IMR-90 (cell line): ENCODE measurements at regions not wholly inside any gene's neighbourhood (a gene's known extent, or its start where the extent isn't known, plus 50 kb on each side); places are given as distances from the start of the nearest gene placed in this dataset.

ENCODE experiments used
- ATAC-seq: fragments of 200-7000 bp; cut with Tn5 transposase; 2 replicates; pipeline ENCODE4 v1.9.1; 2020; ENCODE audit warnings: low read depth, mild to moderate bottlenecking, moderate library complexity
- BruUV-seq: library from RNA; stranded (reverse); fragments of 400-500 nt; replicated peaks from 2 replicates; lab custom pipeline; 2021; lab: Mats Ljungman, UMichigan
- CTCF ChIA-PET: fragments of 300-600 bp; formaldehyde crosslinking; extraction: SDS; loops from one replicate; lab custom pipeline; 2021; ENCODE audit warnings: antibody characterized with exemption; lab: Yijun Ruan, JAX
- POLR2A ChIA-PET: fragments of 300-600 bp; sonication (Branson Sonifier 250); formaldehyde crosslinking; loops from one replicate; lab custom pipeline; 2022; ENCODE audit warnings: antibody characterized with exemption; ENCODE audit not compliant: unreplicated experiment; lab: Charles Lee
- DNase-seq: peaks from one replicate; pipeline ENCODE4 v3.0.0; 2013
- H2AFZ ChIP-seq: replicated peaks from 2 replicates; pipeline ENCODE3; 2013; ENCODE audit warnings: low read length, mild to moderate bottlenecking; ENCODE audit not compliant: poor library complexity
- H2AK5ac ChIP-seq: 2 replicates; pipeline ENCODE4 v1.6.1; 2013; ENCODE audit warnings: low read depth, low read length, inconsistent platforms
- H2AK9ac ChIP-seq: replicated peaks from 2 replicates; pipeline ENCODE3; 2013; ENCODE audit warnings: mild to moderate bottlenecking, low read depth, low read length, moderate library complexity; ENCODE audit not compliant: poor library complexity
- H2BK120ac ChIP-seq: 2 replicates; pipeline ENCODE4 v1.6.1; 2013; ENCODE audit warnings: low read depth, low read length, inconsistent platforms
- H2BK15ac ChIP-seq: 3 replicates; pipeline ENCODE4 v1.6.1; 2013; ENCODE audit warnings: low read depth, low read length, inconsistent platforms
- H2BK20ac ChIP-seq: 2 replicates; pipeline ENCODE4 v1.6.1; 2013; ENCODE audit warnings: low read depth, mild to moderate bottlenecking, inconsistent platforms, low read length, moderate library complexity
- H2BK5ac ChIP-seq: 2 replicates; pipeline ENCODE4 v1.6.1; 2013; ENCODE audit warnings: mild to moderate bottlenecking, low read depth, low read length, inconsistent platforms; ENCODE audit not compliant: poor library complexity, severe bottlenecking
- H3K14ac ChIP-seq: replicated peaks from 2 replicates; pipeline ENCODE4 v1.6.1; 2013; ENCODE audit warnings: low read depth, low read length, inconsistent platforms
- H3K18ac ChIP-seq: 2 replicates; pipeline ENCODE4 v1.6.1; 2013; ENCODE audit warnings: low read depth, low read length, control low read depth
- H3K23ac ChIP-seq: 2 replicates; pipeline ENCODE4 v1.6.1; 2013; ENCODE audit warnings: low read depth, low read length, inconsistent platforms
- H3K27ac ChIP-seq: 2 replicates; pipeline ENCODE4 v1.5.1; 2013; ENCODE audit warnings: mild to moderate bottlenecking, control low read depth, low read length; ENCODE audit not compliant: insufficient read depth
- H3K27me3 ChIP-seq: 2 replicates; pipeline ENCODE4 v1.6.1; 2013; ENCODE audit warnings: low read length; ENCODE audit not compliant: control insufficient read depth, insufficient read depth
- H3K36me3 ChIP-seq: 2 replicates; pipeline ENCODE4 v1.6.1; 2013; ENCODE audit warnings: low read length, mixed read lengths; ENCODE audit not compliant: control insufficient read depth, insufficient read depth
- H3K4ac ChIP-seq: 2 replicates; pipeline ENCODE4 v1.6.1; 2013; ENCODE audit warnings: low read depth, low read length, inconsistent platforms
- H3K4me1 ChIP-seq: 2 replicates; pipeline ENCODE4 v1.6.1; 2013; ENCODE audit warnings: low read length, mixed read lengths; ENCODE audit not compliant: control insufficient read depth, insufficient read depth
- H3K4me2 ChIP-seq: 2 replicates; pipeline ENCODE4 v1.6.1; 2013; ENCODE audit warnings: low read depth, mild to moderate bottlenecking, control low read depth, low read length, moderate library complexity
- H3K4me3 ChIP-seq: 2 replicates; pipeline ENCODE4 v1.5.1; 2013; ENCODE audit warnings: low read depth, mild to moderate bottlenecking, control low read depth, low read length, moderate library complexity; ENCODE audit not compliant: insufficient read depth
- H3K56ac ChIP-seq: 2 replicates; pipeline ENCODE4 v1.6.1; 2013; ENCODE audit warnings: low read length, inconsistent platforms; ENCODE audit not compliant: insufficient read depth; ENCODE audit errors: extremely low read depth
- H3K79me1 ChIP-seq, 2 experiments: 2 replicates each; pipeline ENCODE4 v1.6.1; 2013; ENCODE audit warnings: low read length in 2 of 2, inconsistent platforms in 1 of 2, low read depth in 1 of 2
- H3K9ac ChIP-seq: 2 replicates; pipeline ENCODE4 v1.6.1; 2013; ENCODE audit warnings: low read depth, low read length, control low read depth
- H3K9me1 ChIP-seq: 2 replicates; pipeline ENCODE4 v1.6.1; 2013; ENCODE audit warnings: low read length, inconsistent platforms; ENCODE audit not compliant: insufficient read depth
- H3K9me3 ChIP-seq: 2 replicates; pipeline ENCODE4 v1.6.1; 2013; ENCODE audit warnings: low read length; ENCODE audit not compliant: control insufficient read depth, insufficient read depth
- H4K20me1 ChIP-seq: 2 replicates; pipeline ENCODE4 v1.6.1; 2013; ENCODE audit warnings: low read length, inconsistent platforms; ENCODE audit not compliant: insufficient read depth
- H4K5ac ChIP-seq: 2 replicates; pipeline ENCODE4 v1.6.1; 2013; ENCODE audit warnings: mild to moderate bottlenecking, low read depth, low read length, control low read depth
- H4K8ac ChIP-seq, 2 experiments: 2 replicates each; pipeline ENCODE4 v1.6.1; 2013; ENCODE audit warnings: low read depth in 2 of 2, low read length in 2 of 2, control low read depth in 1 of 2, inconsistent platforms in 1 of 2
- H4K91ac ChIP-seq: 2 replicates; pipeline ENCODE4 v1.6.1; 2013; ENCODE audit warnings: low read depth, low read length, inconsistent platforms; ENCODE audit not compliant: insufficient read depth
- CEBPB ChIP-seq: IDR thresholded peaks from 2 replicates; pipeline ENCODE4 v1.6.1; 2012; ENCODE audit warnings: low read depth, low read length, improper control_type of control experiment
- CHD1 ChIP-seq: IDR thresholded peaks from 2 replicates; pipeline ENCODE4 v1.6.1; 2012; ENCODE audit warnings: low read depth, low read length, improper control_type of control experiment
- POLR2A ChIP-seq: IDR thresholded peaks from 2 replicates; pipeline ENCODE4 v1.6.1; 2012; ENCODE audit warnings: mild to moderate bottlenecking, low read depth, low read length
- RAD21 ChIP-seq: IDR thresholded peaks from 2 replicates; pipeline ENCODE4 v1.6.1; 2012; ENCODE audit warnings: low read length, improper control_type of control experiment
- RFX5 ChIP-seq: IDR thresholded peaks from 2 replicates; pipeline ENCODE4 v1.8.0; 2012; ENCODE audit warnings: low read depth, mild to moderate bottlenecking, low read length, moderate library complexity
- WGBS, 2 experiments: methylation state at CpG; one replicate each; pipeline versions ENCODE4 v1.1.5 to v1.1.7; 2013; ENCODE audit warnings: missing lambda C conversion rate in 2 of 2; ENCODE audit not compliant: insufficient read length in 1 of 2; ENCODE audit errors: extremely low coverage in 2 of 2; 5-methylcytosine and 5-hydroxymethylcytosine counted together
- dilution Hi-C: fragments of 300-500 bp; cut with HindIII; formaldehyde crosslinking; loops from one replicate; pipeline ENCODE4 v1.14.3; 2018; ENCODE audit warnings: low sequenced_read_pairs; ENCODE audit not compliant: unreplicated experiment
- in situ Hi-C: fragments of 300-500 bp; cut with MboI; formaldehyde crosslinking; loops from 3 replicates; pipeline ENCODE4 v1.14.3; 2019; ENCODE audit warnings: low sequenced_read_pairs, inconsistent platforms, mixed read lengths
- intact Hi-C: fragments of 100-400 bp; cut with micrococcal nuclease; formaldehyde crosslinking; loops from 2 replicates; pipeline ENCODE4 v1.10.0; 2022

DNA sequence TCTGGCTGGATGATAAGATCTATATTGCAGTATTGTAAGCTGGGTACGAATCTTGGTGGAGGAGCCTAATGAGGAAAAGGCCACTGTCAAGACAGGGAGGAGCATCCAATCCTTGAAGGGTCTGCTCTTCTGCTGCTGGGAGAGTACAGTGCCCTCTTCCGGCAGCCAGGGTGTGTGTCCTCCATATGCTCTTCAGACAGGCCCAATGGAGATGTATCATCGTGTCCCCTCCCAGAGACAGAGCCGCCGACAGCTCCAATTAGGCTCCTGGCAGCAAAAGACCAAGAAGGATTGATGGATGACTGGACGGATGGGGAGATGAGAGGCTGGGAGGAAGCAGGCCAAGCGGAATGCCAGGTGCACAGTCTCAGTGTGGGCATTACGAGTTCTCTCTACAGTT, 51.6 kb upstream of the PIWIL1 start:
- in situ Hi-C loops (no loop called here), intact Hi-C loops (no loop called here), dilution Hi-C loops (no loop called here)
- no peak overlapping the region for H4K8ac ChIP-seq
- H3K14ac ChIP-seq, result no peak overlapping the region
- H3K27ac ChIP-seq, result no peak overlapping the region
- DNase-seq (no peak), ATAC-seq (no peak)
- POLR2A ChIA-PET, result no interaction called here
- H2BK20ac ChIP-seq, result no peak overlapping the region
- no peak overlapping the region for H2BK5ac ChIP-seq
- no peak overlapping the region for H3K4me2 ChIP-seq
- H3K9me3 ChIP-seq, result peaks cover 32% of the 10 kb centered on the region
- WGBS, 2 experiments, result 0% methylated on average over 1 of the region's 8 CpGs; no CpG with 5 or more reads in 1 of the 2 experiments
- H3K79me1 ChIP-seq, result no peaks in the 10 kb centered on the region
- no peak overlapping the region for H3K4me3 ChIP-seq
- H3K27me3 ChIP-seq, result no peaks in the 10 kb centered on the region
- no peaks in the 10 kb centered on the region for H3K36me3 ChIP-seq
- no TSS peak for BruUV-seq
- H3K18ac ChIP-seq, result no peak overlapping the region
- CTCF ChIA-PET, result interaction anchor here (0.6 kb wide), 1 partner anchor 8 kb away, joined by 3 read pairs; no protein-coding TSS in a partner anchor
- H3K4me1 ChIP-seq, result no peaks in the 10 kb centered on the region
- no peak overlapping the region for H3K4ac ChIP-seq
- no peak overlapping the region for H3K23ac ChIP-seq
- H4K5ac ChIP-seq, result no peak overlapping the region
- H2AK9ac ChIP-seq, result no peak overlapping the region
- no peak overlapping the region for H2BK120ac ChIP-seq
- no peak overlapping the region for H3K9ac ChIP-seq
- no peak overlapping the region for H4K91ac ChIP-seq
- H4K20me1 ChIP-seq, result no peaks in the 10 kb centered on the region
- no peak overlapping the region for H2AK5ac ChIP-seq
- no peak overlapping the region for H2AFZ ChIP-seq
- H3K56ac ChIP-seq, result no peak overlapping the region
- TF ChIP-seq CEBPB (no peak), RAD21 (no peak), CHD1 (no peak), RFX5 (no peak), POLR2A (no peak)
- no peaks in the 10 kb centered on the region for H3K9me1 ChIP-seq
- no peak overlapping the region for H2BK15ac ChIP-seq
